Esophagus squamous epithelium (tissue), 5 donors: ENCODE measurements at regions not wholly inside any gene's neighbourhood (a gene's known extent, or its start where the extent isn't known, plus 50 kb on each side); places are given as distances from the start of the nearest gene placed in this dataset.

Experiments used
- DNase-seq: peaks from one replicate; lab custom pipeline; 2025; lab: John Stamatoyannopoulos, UW
- H3K27ac ChIP-seq, 4 donors: fragments of 200-600 bp; sonication (generic); one replicate each; pipeline ENCODE4 v1.5.1; 2016 to 2019; ENCODE audit warnings: mild to moderate bottlenecking in 1 of 4
- H3K27me3 ChIP-seq, 4 donors: fragments of 200-600 bp; sonication (generic); 1 replicate in 3 of 4; 2 replicates in 1 of 4; pipeline versions ENCODE4 v1.5.1 to v1.6.0; 2017 to 2021; ENCODE audit warnings: antibody characterized with exemption in 1 of 4
- H3K36me3 ChIP-seq, 3 donors: fragments of 200-600 bp; sonication (generic); one replicate each; pipeline ENCODE4 v1.5.1; 2016 to 2019
- H3K4me1 ChIP-seq, 3 donors: fragments of 200-600 bp; sonication (generic); one replicate each; pipeline ENCODE4 v1.5.1; 2017 to 2019
- H3K4me3 ChIP-seq, 4 donors: fragments of 200-600 bp; sonication (generic); 1 replicate in 3 of 4; 2 replicates in 1 of 4; pipeline ENCODE4 v1.5.1; 2016 to 2019; ENCODE audit warnings: mild to moderate bottlenecking in 2 of 4, moderate library complexity in 1 of 4
- H3K9me3 ChIP-seq, 3 donors: fragments of 200-600 bp; sonication (generic); one replicate each; pipeline ENCODE4 v1.5.1; 2016 to 2019
- CTCF ChIP-seq, 6 experiments: fragments of 450-650 bp in 4 of 6; fragments of 200-600 bp in 2 of 6; sonication (generic) in 2 of 6; IDR thresholded peaks; one replicate each; pipeline ENCODE4 v1.5.1; 2016 to 2019; ENCODE audit warnings: antibody characterized with exemption in 6 of 6, mild to moderate bottlenecking in 4 of 6, moderate library complexity in 4 of 6
- POLR2A ChIP-seq, 4 donors: fragments of 450-650 bp; IDR thresholded peaks; one replicate each; pipeline ENCODE4 v1.6.1; 2017; ENCODE audit warnings: antibody characterized with exemption in 4 of 4, mild to moderate bottlenecking in 4 of 4, moderate library complexity in 3 of 4
- WGBS, 2 donors: methylation state at CpG; one replicate each; pipeline ENCODE4 v1.1.5; 2018; 5-methylcytosine and 5-hydroxymethylcytosine counted together
- intact Hi-C: fragments of 100-400 bp; cut with DNase I; formaldehyde crosslinking; loops from one replicate; pipeline ENCODE4 v1.15.0; 2022
- donor health status: DM: yes; HTN: yes; CAD: no.

GRCh38 chr5:124309241-124309980 lies 437.0 kb downstream of the ZNF608 start:
- no peak for TF ChIP-seq POLR2A (IDR thresholded peaks at IDR 0.05)
- TF ChIP-seq CTCF (IDR thresholded peaks at IDR 0.05) = no peak
- Histone ChIP-seq H3K36me3 (no peaks in the 10 kb centered on the region), H3K9me3 (no peaks in the 10 kb centered on the region), H3K27me3 (no peaks in the 10 kb centered on the region), H3K4me3 (no peak overlapping the region), H3K4me1 (peaks cover 0 to 16% (median 0%) of the 10 kb centered on the region in 3 donors), H3K27ac (peak overlapping the region in 1 of 4 donors; percentile 16)
- WGBS, 2 donors = 60 to 69% methylated on average over 10 of the region's 11 CpGs
- intact Hi-C loops = no loop called here
- DNase-seq = no peak

- H3K27me3 ChIP-seq = no peaks in the 10 kb centered on the region
- H3K4me1 ChIP-seq = peaks cover 0 to 21% (median 7%) of the 10 kb centered on the region in 3 donors
- WGBS, 2 donors = 80 to 84% methylated on average over 1 of the region's 1 CpG
- intact Hi-C loops = no loop called here
- peak overlapping the region in 2 of 4 donors; percentile 39 to 49 for H3K27ac ChIP-seq
- TF ChIP-seq POLR2A (IDR thresholded peaks at IDR 0.05) (no peak), CTCF (IDR thresholded peaks at IDR 0.05) (no peak)
- H3K9me3 ChIP-seq = no peaks in the 10 kb centered on the region
- H3K36me3 ChIP-seq = no peaks in the 10 kb centered on the region
- H3K4me3 ChIP-seq = no peak overlapping the region
- DNase-seq = no peak
These were observed 443.1 kb downstream of the ZNF608 start for GRCh38 chr5:124303366-124303765.

- Histone ChIP-seq H3K27me3 (no peaks in the 10 kb centered on the region), H3K4me1 (peaks cover 0 to 21% (median 7%) of the 10 kb centered on the region in 3 donors), H3K9me3 (no peaks in the 10 kb centered on the region), H3K4me3 (no peak overlapping the region), H3K36me3 (no peaks in the 10 kb centered on the region), H3K27ac (peak overlapping the region; percentile 19 to 51 (median 38))
- DNase-seq = no peak
- intact Hi-C loops = no loop called here
- TF ChIP-seq POLR2A (IDR thresholded peaks at IDR 0.05) = no peak
- TF ChIP-seq CTCF (IDR thresholded peaks at IDR 0.05) = no peak
- 60 to 62% methylated on average over 2 of the region's 2 CpGs for WGBS, 2 donors
These were observed 443.9 kb downstream of the ZNF608 start for GRCh38 chr5:124302533-124302932.

- Histone ChIP-seq H3K36me3 (no peaks in the 10 kb centered on the region), H3K9me3 (no peaks in the 10 kb centered on the region), H3K27ac (peak overlapping the region; percentile 19 to 51 (median 38)), H3K4me3 (no peak overlapping the region), H3K27me3 (no peaks in the 10 kb centered on the region), H3K4me1 (peaks cover 0 to 21% (median 7%) of the 10 kb centered on the region in 3 donors)
- TF ChIP-seq POLR2A (IDR thresholded peaks at IDR 0.05) (no peak), CTCF (IDR thresholded peaks at IDR 0.05) (no peak)
- WGBS, 2 donors = 44 to 52% methylated on average over 2 of the region's 2 CpGs
- no peak for DNase-seq
- intact Hi-C loops = no loop called here
These were observed 444.6 kb downstream of the ZNF608 start for GRCh38 chr5:124301850-124302249.

GRCh38 chr5:124300815-124301621 lies 445.4 kb downstream of the ZNF608 start:
- Histone ChIP-seq H3K27ac (peak overlapping the region in 1 of 4 donors; percentile 49), H3K9me3 (no peaks in the 10 kb centered on the region), H3K4me3 (no peak overlapping the region), H3K4me1 (peaks cover 0 to 21% (median 7%) of the 10 kb centered on the region in 3 donors), H3K27me3 (no peaks in the 10 kb centered on the region), H3K36me3 (no peaks in the 10 kb centered on the region)
- 80 to 88% methylated on average over 13 of the region's 13 CpGs for WGBS, 2 donors
- no peak for DNase-seq
- intact Hi-C loops = no loop called here
- TF ChIP-seq POLR2A (IDR thresholded peaks at IDR 0.05) (no peak), CTCF (IDR thresholded peaks at IDR 0.05) (no peak)
